NCI-H1417 (cell line): ENCODE measurements at regions not wholly inside any gene's neighbourhood (a gene's known extent, or its start where the extent isn't known, plus 50 kb on each side); places are given as distances from the start of the nearest gene placed in this dataset.
"Not testable (repeated sequence)": the region's sequence is repeated elsewhere in the genome, so short reads cannot be mapped to it uniquely, and the experiment has no call there.

Source experiments
- DNase-seq, 3 experiments: peaks; one replicate each; lab custom pipeline; 2025; lab: John Stamatoyannopoulos, UW

DNA sequence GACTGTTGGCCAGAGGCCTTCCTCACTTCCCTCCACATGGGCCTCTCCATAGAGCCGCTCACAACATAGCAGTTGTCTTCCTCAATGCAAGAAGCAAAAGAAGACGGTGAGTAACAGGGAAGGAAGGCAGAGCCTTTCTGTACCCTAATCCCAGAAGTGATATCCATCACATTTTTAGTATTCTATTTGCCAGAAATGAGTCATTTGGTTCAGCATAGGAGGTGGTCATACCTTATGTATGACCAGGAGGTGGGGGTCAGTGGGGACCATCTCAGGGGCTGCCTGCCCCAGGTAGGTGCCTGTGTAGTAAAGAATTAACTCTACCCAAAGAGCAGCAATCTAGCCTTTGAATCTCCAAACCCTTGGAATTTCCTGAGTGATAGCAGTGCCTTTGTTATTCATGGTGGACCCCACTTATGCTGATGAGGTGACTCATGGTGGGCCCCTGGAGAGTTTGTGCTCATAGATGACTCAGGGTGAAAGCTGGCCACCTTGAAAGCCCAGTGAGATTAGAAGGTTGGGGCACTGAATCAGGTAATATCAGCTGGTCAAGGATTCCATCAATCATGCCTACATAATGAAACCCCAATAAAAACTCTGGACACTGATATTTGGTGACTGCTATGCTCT, 323.9 kb upstream of the IGF1R start:
- no peak for DNase-seq

DNA sequence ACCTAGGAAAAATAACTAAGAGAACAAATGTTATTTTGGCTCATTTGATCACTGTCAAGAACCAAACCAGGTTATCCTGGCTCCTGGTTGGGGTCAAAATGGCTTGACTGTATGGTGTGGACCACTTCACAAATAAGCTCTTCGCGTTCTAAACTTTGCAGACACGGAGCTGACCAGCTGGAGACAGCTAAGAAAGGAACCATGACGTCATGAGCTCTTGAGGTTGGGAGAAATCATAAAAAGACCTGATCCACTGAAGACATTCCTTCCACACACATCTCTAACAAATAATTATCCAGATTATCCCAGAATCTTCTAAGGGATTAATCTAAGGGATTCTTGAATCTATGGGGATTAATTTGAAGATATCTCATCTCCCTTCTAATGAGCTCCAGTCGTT, 321.5 kb upstream of the IGF1R start:
- no peak for DNase-seq

DNA sequence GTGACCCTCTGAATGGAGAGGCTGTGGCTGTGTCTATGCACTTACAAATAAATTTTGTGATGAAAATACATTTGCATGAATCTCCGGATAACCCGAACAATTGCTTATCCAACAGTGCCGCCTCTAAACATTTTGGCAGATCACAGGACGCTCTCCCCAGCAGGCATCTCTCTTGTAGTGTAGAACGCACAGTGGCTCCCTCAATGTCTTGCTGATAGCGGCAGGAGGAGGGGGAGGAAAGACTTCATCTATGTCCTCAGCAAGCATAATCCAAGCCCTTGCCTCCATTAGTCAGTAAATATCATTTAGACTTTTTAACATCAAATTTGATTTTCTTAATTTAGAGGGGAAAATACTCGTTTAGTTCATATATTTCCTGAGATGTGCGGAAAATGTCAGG, 318.1 kb upstream of the IGF1R start:
- DNase-seq: peak in 2 of 3 experiments; percentile 45 to 67

DNA sequence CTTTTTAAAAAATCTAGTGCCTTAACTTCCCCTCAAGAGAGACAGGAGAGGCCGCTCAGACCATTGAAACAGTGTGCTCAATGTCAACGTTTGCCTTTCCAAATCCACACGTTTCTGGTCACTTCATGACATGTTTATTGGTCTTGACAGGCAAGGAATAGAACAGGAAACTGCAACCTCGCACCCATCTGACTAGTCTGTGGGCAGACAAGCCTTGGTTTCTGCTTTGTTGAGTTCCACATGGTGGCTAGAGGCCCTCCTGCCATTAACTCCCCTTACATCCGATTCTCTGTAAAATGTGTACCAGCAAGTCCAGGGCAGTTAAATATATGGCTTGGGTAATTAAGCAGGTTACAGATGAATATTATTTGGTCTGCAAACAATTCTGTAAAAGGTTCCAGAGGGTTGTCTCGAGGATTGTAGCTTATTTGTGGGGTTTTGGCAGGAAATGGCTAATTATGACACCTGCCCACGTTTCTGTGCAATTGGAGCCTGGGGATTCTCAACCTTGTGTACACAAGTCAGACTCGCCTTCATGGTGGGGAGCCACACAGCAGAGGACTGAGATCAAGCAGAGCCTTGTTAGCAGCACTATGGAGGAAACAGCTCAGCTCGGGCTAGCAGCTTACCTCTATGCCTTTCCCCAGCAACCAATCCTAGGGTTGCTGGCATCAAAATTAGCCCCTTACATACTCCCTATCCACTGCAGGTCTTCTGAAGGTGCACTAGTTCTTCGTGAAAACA, 317.5 kb upstream of the IGF1R start:
- DNase-seq: peak in 2 of 3 experiments; percentile 92 to 99

DNA sequence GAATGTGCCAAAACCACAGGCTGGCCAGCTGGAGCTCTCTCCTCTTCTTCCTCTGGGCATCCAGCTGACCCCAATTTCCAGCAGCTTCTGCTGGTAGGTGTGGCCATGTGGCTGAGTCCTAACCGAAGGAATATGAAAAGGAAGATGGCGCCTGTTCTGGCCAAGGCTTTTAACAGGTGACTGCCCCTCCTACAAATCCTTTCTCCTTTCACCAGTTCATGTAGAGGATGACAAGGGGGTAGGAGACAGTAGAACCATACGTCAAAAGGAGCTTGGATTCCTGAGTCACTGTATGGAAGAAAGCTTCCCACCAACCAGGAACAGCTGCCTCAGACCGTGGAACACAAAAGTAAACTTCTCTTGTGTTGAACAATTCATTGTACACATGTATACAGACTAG, 316.7 kb upstream of the IGF1R start:
- DNase-seq: peak in 1 of 3 experiments; percentile 45

DNA sequence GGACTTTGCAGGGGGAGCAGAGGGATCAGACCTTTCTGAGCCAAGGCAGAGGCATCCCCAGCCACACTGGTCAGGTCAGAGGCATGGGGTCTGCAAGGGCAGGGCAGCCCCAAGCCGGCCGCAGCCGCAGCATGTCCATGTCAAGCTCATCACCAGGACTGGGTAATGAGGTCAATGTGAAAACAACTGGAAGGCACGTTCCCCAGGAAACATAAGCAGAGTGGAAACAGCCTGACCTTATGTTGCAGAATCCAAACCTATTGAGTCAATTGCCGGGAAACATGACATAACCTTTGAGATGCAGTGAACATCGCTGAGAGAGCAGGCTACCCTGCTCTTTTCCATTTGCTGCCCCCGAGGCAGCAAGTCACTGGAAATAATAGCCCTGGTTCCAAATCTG, 315.1 kb upstream of the IGF1R start:
- DNase-seq: no peak

DNA sequence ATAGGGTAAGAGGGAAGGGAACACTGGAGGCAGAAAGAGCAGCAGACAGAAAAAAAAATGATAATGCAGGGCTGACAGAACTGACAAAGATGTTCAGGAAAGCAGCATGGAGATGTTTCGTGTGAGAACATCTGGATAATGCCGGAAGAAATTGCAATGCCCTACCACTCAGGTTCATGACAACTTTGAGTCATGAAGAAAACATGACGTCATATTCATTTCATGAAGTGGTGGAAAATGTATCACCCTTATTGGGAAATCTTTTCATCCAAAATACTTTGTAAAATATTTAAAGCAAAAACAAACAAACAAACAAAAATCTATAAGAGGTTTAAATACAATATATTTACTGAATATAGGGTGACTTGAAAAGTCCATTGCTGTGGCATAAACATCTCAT, 305.4 kb upstream of the IGF1R start:
- DNase-seq: no peak

DNA sequence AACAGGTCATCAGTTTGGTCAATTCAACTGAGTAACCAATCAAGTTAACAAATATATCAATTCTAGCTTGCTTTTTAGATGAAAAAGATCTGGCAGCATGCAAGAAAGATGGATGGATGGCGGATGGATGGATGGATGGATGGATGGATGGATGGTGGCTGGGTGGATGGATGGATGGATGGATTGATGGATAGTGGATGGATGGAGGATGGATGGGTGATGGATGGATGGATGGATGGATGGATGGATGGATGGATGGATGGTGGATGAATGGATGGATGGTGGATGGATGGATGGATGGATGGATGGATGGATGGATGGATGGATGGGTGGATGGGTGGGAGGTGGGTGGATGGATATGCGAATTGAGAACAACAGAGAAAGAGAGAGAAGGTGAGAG, 303.7 kb upstream of the IGF1R start:
- no peak for DNase-seq

DNA sequence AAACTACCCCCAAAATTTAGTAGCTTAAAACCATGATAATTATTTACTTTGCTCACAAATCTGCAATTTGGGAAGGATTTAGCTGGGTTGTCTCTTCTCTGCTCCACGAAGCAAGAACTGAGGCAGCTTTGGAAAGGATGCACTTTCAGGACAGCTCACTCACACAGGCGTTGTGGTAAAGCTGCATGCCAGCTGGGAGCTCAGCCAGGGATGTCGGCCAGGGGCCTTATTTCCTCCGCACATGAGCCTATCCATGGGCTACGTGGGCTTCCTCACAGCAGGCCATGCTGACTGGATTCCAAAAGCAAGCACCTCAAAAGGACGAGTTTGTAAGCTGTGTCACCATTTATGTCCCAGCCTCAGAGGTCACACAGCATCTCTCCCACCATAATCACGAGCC, 301.3 kb upstream of the IGF1R start:
- no peak for DNase-seq

DNA sequence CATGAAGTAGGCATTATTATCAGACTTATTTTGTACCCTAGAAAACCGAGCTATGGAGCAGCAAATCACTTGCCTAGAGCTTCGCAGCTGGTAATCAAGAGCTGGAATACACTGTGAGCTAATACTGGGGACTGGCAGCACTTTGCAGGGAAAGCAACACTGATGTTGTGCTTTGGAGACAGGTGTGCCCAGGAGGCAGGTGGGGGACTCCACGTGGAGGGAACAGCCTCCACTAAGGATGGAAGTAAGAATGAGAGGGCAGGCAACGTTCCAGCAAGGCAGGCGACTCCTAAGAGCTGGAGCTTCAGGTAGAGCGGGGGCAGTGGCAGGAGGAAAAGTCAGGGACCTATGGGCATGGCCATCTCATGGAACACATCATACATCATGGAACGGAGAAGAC, 300.5 kb upstream of the IGF1R start:
- no peak for DNase-seq

DNA sequence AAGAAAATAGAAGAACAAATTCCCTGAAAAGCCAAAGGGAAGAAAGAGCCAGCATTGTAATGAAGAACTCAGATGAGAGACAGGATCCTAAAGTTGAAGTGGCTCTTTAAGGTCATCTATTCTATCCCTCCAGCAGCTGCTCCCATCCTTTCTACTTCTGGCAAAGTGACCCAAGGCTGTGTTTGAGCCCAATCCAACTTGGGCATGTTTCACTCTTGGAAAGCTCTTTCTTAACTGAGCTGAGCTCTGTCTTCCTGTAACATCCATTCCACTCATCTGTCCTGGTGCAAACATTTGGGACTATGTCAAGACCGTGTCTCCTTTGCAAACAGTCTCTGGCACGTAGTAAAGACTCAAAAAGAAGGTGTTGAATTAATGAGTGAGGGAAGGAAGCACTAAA, 298.1 kb upstream of the IGF1R start:
- no peak for DNase-seq

DNA sequence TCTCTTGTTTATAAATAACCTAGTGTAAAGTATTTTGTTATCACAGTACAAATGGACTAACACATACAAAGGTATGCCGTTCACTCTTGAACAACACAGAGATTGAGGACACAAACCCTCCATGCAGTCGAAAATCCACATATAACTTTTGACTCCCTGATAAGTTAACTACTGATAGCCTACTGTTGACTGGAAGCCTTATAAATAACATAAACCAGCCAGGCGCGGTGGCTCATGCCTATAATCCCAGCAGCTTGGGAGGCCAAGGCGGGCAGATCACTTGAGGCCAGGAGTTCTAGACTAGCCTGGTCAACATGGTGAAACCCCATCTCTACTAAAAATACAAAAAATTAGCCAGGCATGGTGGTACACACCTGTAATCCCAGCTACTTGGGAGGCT, 290.1 kb upstream of the IGF1R start:
- not testable (repeated sequence) for DNase-seq

DNA sequence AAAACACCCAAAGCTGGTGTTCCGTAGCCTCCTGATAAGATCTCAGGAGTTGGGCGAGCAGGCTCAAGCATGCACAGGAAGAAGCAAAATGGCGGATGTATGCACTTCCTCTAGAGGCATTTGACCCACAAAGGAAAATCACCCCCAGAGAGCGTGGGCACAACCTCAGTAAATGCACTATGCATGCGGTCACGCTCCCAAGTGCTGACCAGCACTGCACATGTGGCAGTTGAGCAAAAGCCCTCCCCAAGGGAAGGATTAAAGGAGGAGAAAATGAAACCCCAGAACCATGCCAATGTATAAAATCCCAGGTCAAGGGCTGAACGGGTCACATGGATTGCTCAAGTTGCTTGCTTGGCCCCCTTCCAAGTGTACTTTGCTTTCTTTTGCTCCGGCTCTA, 289.4 kb upstream of the IGF1R start:
- no peak for DNase-seq

DNA sequence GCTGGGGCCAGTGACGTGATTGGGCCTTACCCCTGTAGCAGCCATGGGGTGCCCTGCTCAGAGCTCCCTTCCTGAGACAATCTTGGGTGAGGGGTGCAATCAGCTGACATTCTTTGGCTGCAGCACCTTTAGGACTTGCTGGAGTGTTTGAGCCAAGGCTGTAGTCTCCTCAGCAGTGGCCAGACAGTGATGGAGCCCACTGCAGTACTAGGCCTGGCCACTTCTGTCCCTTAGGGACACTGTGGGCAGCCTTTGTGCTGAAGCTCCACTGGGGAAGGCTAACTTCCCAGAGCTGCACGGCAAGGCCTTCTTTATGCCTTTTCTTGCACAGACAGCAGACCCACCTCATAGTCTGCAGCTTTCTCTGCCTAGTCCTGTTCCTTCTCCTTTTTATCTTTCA, 284.9 kb upstream of the IGF1R start:
- DNase-seq: no peak

DNA sequence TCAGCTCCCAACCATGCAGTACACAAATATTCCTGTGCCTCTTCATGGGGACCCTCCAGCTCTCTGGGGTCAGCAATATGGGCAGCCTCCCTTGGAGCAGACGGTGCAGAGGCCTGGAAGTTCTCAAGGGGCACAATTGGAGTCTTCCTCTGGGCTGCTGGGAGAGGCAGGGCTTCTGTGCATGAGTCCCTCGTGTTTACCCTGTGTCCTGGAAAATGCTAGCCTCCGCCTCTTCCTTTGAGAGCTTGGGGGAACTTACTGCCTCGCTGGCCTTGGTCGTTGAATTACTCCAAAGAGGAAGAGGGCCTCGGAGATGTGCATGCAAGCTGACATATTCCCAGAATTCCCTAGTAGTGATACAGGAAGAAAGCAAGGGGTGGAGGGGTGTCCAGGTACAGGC, 284.4 kb upstream of the IGF1R start:
- DNase-seq: no peak

DNA sequence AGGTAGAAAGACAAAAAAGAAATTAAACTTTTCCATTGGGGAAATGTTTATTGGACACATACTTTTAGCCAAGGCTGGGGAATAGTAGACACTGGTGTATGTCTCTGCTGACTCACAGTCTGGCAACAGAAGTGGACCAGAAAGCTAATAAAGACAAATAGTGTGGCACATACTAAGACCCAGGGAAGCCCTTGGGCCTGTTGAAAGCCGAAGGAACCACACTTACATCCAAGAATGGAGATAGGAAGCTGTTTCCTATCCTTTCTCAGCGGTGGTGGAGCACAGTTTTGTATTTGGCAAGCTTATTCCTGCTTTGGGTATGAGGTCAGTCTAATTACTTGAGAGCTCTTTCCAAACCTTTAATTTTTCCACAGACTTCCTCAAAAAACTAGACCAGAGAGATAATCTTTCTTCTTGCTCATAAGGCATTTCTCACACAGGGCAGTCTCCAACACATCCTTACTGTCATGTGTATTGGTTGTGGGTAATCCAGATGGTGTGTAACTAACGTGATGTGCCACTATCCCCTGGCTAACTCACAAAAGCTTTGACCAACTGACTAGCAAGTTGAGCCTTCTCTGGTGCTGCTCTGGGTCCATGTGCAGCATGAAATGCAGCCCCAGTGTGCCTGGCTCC, 279.1 kb upstream of the IGF1R start:
- DNase-seq: no peak

DNA sequence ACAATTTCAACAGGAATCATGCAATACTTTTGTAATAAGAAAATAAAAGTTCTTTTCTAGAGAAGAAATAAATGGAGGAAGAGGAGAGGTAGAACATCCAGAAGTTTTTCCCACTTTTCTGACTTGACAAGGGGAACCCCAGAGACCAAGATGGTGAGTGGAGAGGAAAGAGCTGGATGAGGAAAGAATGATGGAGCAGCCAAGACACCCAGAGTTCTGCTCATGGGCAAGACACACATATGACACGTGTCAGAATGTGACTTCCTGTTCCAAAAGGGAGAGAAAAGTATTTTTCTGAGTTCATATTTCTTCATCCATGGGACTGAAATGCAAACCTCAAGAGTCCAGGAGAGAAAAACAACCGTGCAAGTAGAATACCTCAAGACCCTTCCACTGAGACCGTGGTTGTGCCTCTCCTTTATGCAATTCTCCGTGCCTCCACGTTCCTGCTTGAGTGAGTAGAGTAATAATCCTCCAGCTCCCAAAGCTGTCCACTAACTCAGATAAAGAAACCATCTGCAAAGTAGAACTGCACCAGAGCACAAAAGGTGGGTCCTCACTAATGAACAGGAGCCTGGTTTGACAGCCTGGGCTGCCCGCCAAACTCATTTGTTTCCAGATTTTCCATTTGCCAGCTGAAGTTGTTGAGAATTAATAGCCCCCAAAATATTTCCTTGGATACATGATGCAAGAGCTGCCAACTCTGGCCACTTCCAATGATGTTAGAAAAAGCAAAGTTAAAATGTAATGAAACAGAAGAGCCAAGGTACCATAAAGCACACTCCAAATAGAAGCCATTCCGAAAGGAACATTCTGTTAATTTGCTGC, 272.6 kb upstream of the IGF1R start:
- DNase-seq: no peak

DNA sequence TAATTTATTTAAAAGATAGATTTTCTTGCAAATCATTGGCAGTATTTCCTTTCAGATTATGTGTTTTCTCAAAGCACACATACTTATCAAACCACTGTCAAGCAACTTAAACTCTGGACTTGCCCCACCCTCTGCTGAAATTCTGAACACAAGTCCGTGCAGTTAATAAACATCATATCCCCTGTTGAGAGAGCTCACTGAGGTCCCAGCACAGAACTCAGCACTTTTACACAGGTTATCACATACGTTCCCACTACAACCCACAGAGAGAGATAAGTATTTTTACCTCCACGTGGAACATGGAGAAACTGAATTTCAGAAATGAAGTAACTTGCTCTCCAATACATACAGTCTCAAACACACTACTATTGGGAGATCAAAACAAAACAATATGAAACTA, 267.6 kb upstream of the IGF1R start:
- DNase-seq: no peak

DNA sequence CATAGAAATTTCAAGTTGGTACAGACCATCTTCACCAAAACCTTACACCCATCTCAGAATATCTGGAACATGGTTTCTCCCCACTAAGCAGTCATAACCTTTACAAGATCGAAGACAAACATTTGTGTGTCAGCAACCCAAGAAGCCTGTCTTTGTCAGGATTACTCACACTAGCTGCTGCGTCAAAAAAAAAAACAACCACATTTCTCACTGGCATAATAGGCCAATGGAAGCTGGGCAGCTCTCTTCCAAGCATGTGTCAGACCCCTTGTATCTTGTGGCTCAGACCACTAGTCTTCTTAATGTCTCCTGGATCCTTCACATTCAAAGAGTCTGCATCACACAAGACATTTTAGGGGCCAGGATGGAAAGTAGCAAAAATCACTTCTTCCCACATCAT, 266.9 kb upstream of the IGF1R start:
- no peak for DNase-seq

DNA sequence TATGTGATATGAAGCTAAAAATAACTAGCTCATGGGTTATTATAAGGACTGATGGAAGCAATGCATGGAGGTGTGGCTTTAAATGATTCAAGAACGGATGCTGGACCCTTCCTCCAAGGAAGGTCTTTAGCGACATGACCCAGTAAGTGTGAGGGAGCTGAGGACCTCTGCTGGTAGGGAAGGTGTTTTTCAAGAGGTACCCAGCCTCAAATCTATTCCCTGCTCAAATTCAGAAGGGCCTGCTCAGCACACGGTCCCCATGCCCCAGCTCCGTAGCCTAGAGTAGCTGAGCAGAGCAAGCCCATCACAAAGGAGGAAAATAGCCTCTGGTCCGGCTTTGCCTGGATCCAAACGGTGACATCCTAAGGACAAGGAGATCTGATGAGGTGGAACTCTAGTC, 266.2 kb upstream of the IGF1R start:
- no peak for DNase-seq

DNA sequence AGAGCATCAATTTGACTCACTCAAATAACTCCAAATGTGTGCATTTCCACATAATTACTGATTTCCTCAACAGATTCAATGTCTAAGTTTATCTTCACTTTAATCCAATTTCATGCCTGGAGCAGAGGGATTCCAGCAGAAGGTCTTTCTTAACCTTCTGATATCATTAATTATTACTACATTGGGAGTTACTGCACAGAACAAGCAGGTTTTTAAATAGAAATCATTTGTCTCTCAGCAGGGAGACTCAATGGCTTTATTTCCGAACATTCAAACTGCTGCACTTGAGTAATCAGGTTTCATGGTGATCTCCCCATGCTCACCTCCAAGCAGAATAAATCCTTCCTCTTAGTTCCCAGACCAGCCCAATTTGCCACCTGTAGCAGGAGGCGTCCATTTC, 264.8 kb upstream of the IGF1R start:
- peak in 1 of 3 experiments; percentile 44 for DNase-seq

DNA sequence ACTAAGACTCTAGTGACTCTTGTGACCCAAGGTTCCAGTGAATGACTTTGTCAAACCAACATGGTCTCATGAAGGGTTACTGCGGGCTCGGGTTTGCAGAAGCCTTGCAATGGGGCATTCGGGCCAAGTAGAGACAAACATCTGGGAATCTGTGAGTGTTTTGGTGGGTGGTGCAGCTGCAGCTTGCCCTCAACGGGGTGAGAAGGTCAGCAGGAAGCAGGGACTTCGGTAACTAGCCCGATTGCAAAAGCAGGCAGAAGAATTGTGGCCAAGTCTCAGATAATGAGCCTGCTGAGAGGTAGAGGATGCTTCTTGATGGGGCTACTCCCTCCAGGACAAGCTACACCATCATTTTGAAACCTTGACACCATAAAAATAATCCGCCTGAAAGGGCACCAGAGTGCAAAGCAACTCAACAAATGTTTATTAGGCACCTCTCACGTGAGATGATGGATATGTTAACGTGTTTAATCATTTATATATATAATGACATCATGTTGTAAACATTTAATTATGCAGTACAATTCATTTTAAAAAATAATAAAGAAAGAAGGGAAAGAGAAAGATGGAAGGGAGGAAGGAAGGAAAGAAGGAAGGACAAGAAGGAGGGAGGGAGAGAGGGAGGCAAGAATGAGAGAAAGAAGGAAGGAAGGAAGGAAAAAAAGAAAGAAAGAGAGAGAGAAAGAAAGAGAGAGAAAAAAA, 263.9 kb upstream of the IGF1R start:
- no peak for DNase-seq
